GM11168 (cell line): ENCODE measurements at regions not wholly inside any gene's neighbourhood (a gene's known extent, or its start where the extent isn't known, plus 50 kb on each side); places are given as distances from the start of the nearest gene placed in this dataset.

ENCODE experiments used
- in situ Hi-C: fragments of 300-500 bp; cut with MboI; formaldehyde crosslinking; loops from one replicate; pipeline ENCODE4 v1.12.0; 2022; ENCODE audit warnings: low sequenced_read_pairs; ENCODE audit not compliant: unreplicated experiment

- in situ Hi-C loops: no loop called here
Observed at GRCh38 chr3:137360531-137361201, 402.9 kb downstream of the IL20RB start.

GRCh38 chr3:137382005-137382594, 382.0 kb upstream of the SOX14 start:
- in situ Hi-C loops: no loop called here

GRCh38 chr3:137385922-137386321, 378.2 kb upstream of the SOX14 start:
- in situ Hi-C loops: no loop called here

GRCh38 chr3:137409584-137409983, 354.5 kb upstream of the SOX14 start:
- in situ Hi-C loops: no loop called here

- in situ Hi-C loops: no loop called here
Observed at GRCh38 chr3:137410028-137410427, 354.1 kb upstream of the SOX14 start.

- in situ Hi-C loops: no loop called here
Observed at GRCh38 chr3:137420198-137420995, 343.7 kb upstream of the SOX14 start.

GRCh38 chr3:137438561-137438960, 325.6 kb upstream of the SOX14 start:
- in situ Hi-C loops: no loop called here

- in situ Hi-C loops: no loop called here
Observed at GRCh38 chr3:137460944-137461343, 303.2 kb upstream of the SOX14 start.

- in situ Hi-C loops: no loop called here
Observed at GRCh38 chr3:137463131-137463530, 301.0 kb upstream of the SOX14 start.

- in situ Hi-C loops: no loop called here
Observed at GRCh38 chr3:137464341-137464740, 299.8 kb upstream of the SOX14 start.

GRCh38 chr3:137468446-137468845, 295.7 kb upstream of the SOX14 start:
- in situ Hi-C loops: no loop called here

- in situ Hi-C loops: no loop called here
Observed at GRCh38 chr3:137469263-137469662, 294.9 kb upstream of the SOX14 start.

- in situ Hi-C loops: no loop called here
Observed at GRCh38 chr3:137471130-137471529, 293.0 kb upstream of the SOX14 start.

- in situ Hi-C loops: no loop called here
Observed at GRCh38 chr3:137471558-137472204, 292.4 kb upstream of the SOX14 start.

- in situ Hi-C loops: no loop called here
Observed at GRCh38 chr3:137477614-137478013, 286.5 kb upstream of the SOX14 start.

GRCh38 chr3:137509354-137510045, 254.6 kb upstream of the SOX14 start:
- in situ Hi-C loops: no loop called here

GRCh38 chr3:137511655-137512054, 252.5 kb upstream of the SOX14 start:
- in situ Hi-C loops: no loop called here

- in situ Hi-C loops: no loop called here
Observed at GRCh38 chr3:137514853-137515252, 249.3 kb upstream of the SOX14 start.

- in situ Hi-C loops: no loop called here
Observed at GRCh38 chr3:137519602-137520001, 244.5 kb upstream of the SOX14 start.

GRCh38 chr3:137524751-137525150, 239.4 kb upstream of the SOX14 start:
- in situ Hi-C loops: no loop called here
